ENCODE measurements at regions not wholly inside any gene's neighbourhood (a gene's known extent, or its start where the extent isn't known, plus 50 kb on each side); places are given as distances from the start of the nearest gene placed in this dataset.

DNA sequence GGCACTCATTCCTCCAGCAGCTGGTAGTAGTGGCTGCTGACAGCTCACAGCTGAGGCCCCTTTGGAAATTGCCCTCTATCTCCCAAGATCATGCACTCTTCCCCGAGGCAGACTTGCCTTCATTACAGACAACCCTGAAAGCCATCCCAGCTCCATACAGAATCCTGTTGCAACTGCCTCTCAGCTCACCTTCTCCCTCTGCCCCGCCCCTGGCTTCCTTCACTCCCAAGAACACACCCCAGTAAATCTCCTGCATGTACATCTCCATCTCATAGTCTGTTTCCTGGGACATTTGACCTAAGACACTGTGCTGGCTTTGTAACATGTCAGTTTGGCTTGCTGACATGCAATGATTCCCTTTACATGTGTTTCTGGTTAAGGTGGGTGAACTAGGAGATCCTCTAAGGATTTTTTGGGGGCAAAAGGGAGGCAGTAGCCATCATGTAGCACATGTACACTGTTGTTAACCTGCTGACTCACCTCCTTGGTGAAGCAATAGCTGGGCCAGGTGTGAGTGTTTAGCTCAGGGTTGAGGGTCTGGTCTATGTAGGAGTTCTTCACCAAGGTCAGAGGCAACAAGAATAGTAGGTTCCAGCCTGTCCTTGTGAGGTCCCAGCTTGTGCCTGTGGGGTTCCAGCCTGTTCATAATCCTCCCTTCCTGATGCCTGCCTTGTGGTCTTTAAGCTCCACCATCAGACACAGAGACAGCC, 179.6 kb downstream of the CSNK2A3 start:
- peaks cover 5% of the 10 kb centered on the region for H3K9me3 ChIP-seq (ENCODE audit: control insufficient read depth, low read length)
- no peaks in the 10 kb centered on the region for H3K36me3 ChIP-seq (ENCODE audit: control insufficient read depth, insufficient read depth, low read length)
- H3K27ac ChIP-seq (ENCODE audit: low read depth, low read length, severe bottlenecking), result no peak overlapping the region
- H3K4me3 ChIP-seq (ENCODE audit: extremely low read depth, insufficient read depth, low read length, poor library complexity, severe bottlenecking), result no peak overlapping the region
- 78 to 88% methylated on average over 2 of the region's 2 CpGs for WGBS, 2 experiments (ENCODE audit: insufficient coverage in 2 of 2)
- H3K4me1 ChIP-seq (ENCODE audit: control insufficient read depth, insufficient read depth, low read length, poor library complexity, severe bottlenecking), result peaks cover 5% of the 10 kb centered on the region

DNA sequence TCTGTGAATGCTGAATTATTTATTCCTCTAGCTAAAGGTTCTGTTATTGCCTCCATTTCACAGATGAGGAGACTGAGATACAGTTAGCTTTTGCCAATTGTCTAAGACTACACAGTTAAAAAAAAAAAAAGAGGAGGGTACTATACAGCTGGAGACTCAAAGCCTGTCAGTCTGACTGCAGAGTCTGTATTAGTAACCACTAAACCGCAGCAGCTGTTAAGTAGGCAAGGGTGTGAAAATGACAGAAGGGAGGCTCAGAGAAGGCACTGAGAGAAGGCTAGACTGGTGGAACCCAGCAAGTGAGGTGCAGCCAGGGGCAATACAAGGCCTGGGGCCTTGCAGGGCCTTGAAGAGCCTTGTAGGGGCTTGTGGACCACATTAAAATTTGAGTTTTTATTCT, 181.2 kb downstream of the CSNK2A3 start:
- no peak overlapping the region for H3K27ac ChIP-seq (ENCODE audit: low read depth, low read length, severe bottlenecking)
- no peak overlapping the region for H3K4me3 ChIP-seq (ENCODE audit: extremely low read depth, insufficient read depth, low read length, poor library complexity, severe bottlenecking)
- 86 to 100% methylated on average over 1 of the region's 1 CpG for whole genome bisulfite sequencing, 2 experiments (ENCODE audit: insufficient coverage in 2 of 2)
- no peaks in the 10 kb centered on the region for H3K36me3 ChIP-seq (ENCODE audit: control insufficient read depth, insufficient read depth, low read length)
- peaks cover 5% of the 10 kb centered on the region for H3K9me3 ChIP-seq (ENCODE audit: control insufficient read depth, low read length)
- peaks cover 5% of the 10 kb centered on the region for H3K4me1 ChIP-seq (ENCODE audit: control insufficient read depth, insufficient read depth, low read length, poor library complexity, severe bottlenecking)

DNA sequence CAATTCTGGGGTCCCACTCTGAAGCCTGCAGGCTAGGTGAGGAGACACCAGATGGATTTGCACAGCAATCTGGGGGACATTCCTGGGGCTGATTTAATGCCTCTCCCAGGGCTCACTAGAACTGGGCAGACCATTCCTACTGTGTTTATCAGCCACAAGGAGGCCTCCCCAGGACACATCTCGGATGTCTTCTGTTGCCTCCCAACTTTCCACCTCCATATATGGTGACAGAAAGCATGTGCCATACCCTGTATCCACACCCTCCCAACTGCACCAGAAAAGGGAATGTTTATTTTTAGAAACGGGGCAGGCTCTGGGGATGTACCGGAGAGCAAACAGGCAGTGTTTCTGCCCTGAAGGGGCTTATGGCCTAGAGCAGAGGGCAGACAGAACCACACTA, 181.8 kb downstream of the CSNK2A3 start:
- Histone ChIP-seq H3K36me3 (ENCODE audit: control insufficient read depth, insufficient read depth, low read length) (no peaks in the 10 kb centered on the region), H3K9me3 (ENCODE audit: control insufficient read depth, low read length) (peaks cover 5% of the 10 kb centered on the region), H3K4me1 (ENCODE audit: control insufficient read depth, insufficient read depth, low read length, poor library complexity, severe bottlenecking) (peaks cover 5% of the 10 kb centered on the region), H3K4me3 (ENCODE audit: extremely low read depth, insufficient read depth, low read length, poor library complexity, severe bottlenecking) (no peak overlapping the region), H3K27ac (ENCODE audit: low read depth, low read length, severe bottlenecking) (no peak overlapping the region)
- 83 to 88% methylated on average over 3 of the region's 3 CpGs for WGBS, 2 experiments (ENCODE audit: insufficient coverage in 2 of 2)

DNA sequence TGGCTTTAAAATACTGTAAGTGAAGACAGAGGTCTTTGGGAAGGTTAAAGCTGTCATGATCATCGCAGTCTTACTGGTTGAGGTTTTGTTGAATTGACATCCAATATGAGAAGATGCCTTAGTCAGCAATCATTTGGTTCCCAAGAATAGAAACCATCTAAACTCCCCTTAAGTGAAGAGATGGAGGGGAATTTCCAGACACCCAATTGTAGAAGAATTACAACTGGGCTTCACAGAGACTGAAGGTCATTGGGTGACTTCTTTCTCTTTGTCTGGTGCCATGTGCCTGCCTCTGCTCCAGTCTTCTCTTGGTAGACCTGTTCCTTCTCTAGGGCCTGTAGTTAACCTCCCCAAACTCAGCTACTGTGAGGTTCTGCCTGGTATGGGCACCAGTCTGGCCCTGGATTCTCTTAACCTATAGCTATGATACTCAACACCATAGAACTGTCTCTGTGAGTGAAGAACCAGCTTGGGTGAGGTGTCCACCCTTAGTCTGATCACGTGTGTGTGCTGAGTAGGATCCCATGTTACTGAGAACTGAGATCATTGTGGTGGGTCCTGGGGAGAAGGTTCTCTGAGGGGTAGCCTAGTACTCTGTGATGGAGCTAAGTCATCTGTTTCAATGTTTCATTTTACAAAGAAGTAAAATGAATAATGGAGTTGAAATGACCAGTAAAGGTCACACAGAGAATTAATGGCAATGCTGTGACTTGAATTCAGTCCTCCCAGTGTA, 182.5 kb downstream of the CSNK2A3 start:
- H3K4me3 ChIP-seq (ENCODE audit: extremely low read depth, insufficient read depth, low read length, poor library complexity, severe bottlenecking), result no peak overlapping the region
- no peak overlapping the region for H3K27ac ChIP-seq (ENCODE audit: low read depth, low read length, severe bottlenecking)
- H3K36me3 ChIP-seq (ENCODE audit: control insufficient read depth, insufficient read depth, low read length), result no peaks in the 10 kb centered on the region
- peaks cover 5% of the 10 kb centered on the region for H3K4me1 ChIP-seq (ENCODE audit: control insufficient read depth, insufficient read depth, low read length, poor library complexity, severe bottlenecking)
- WGBS, 2 experiments (ENCODE audit: insufficient coverage in 2 of 2), result 83% methylated on average over 1 of the region's 2 CpGs; no CpG with 5 or more reads in 1 of the 2 experiments
- H3K9me3 ChIP-seq (ENCODE audit: control insufficient read depth, low read length), result peaks cover 5% of the 10 kb centered on the region

DNA sequence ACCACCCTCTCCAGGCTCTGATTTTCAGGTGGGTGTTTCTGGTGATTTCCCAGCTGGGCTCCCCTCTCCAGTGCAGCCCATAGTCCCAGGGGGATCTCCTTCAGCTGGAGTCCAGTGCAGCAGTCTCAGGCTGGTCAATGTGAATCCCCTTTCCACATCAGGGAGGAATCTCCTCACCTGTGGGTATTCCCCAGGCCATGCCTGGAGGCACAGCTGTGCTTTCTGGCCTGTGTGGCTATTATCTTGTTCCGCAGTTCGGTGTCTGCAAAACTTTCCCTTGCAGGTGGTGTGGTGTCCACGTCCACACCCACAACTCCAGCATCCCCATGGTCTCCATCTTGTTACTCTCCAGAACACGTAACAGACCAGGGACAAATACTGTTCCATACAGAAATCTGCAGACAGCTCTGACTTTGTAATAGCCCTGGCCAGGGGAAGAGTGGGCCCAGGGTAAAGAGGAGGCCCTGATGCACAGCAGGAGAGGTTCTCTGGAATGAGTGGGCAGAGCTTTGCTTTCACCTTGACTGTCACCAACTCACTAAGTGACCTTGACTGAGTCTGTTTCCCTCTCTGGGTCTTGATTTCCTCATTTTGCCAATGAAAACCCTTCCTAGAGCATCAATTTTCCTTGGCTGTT, 183.2 kb downstream of the CSNK2A3 start:
- Histone ChIP-seq H3K4me1 (ENCODE audit: control insufficient read depth, insufficient read depth, low read length, poor library complexity, severe bottlenecking) (peaks cover 5% of the 10 kb centered on the region), H3K4me3 (ENCODE audit: extremely low read depth, insufficient read depth, low read length, poor library complexity, severe bottlenecking) (no peak overlapping the region), H3K27ac (ENCODE audit: low read depth, low read length, severe bottlenecking) (no peak overlapping the region), H3K36me3 (ENCODE audit: control insufficient read depth, insufficient read depth, low read length) (no peaks in the 10 kb centered on the region), H3K9me3 (ENCODE audit: control insufficient read depth, low read length) (peaks cover 5% of the 10 kb centered on the region)
- 81 to 93% methylated on average over 3 of the region's 4 CpGs for WGBS, 2 experiments (ENCODE audit: insufficient coverage in 2 of 2)

DNA sequence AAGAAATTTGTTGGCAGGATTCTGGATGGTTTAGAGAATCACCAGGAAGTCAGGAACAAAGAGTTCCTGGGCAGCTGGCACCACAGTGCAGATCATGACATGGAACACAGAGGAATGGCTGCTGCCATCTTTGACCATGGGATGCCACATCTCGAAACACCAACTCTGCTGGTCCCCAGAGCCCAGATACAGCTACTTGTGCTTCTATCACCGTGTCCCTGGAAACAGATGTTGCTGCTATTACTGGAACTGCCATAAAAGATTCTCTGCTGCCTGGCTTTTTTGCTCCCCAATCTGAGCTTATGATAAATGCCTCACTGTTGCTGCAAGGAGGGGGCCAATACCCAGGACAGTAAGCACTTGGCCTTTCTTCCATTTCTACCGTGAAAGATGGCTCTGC, 185.2 kb downstream of the CSNK2A3 start:
- H3K27ac ChIP-seq (ENCODE audit: low read depth, low read length, severe bottlenecking), result no peak overlapping the region
- WGBS, 2 experiments (ENCODE audit: insufficient coverage in 2 of 2), result 56 to 60% methylated on average over 3 of the region's 3 CpGs
- H3K4me1 ChIP-seq (ENCODE audit: control insufficient read depth, insufficient read depth, low read length, poor library complexity, severe bottlenecking), result peaks cover 5% of the 10 kb centered on the region
- no peaks in the 10 kb centered on the region for H3K36me3 ChIP-seq (ENCODE audit: control insufficient read depth, insufficient read depth, low read length)
- no peak overlapping the region for H3K4me3 ChIP-seq (ENCODE audit: extremely low read depth, insufficient read depth, low read length, poor library complexity, severe bottlenecking)
- H3K9me3 ChIP-seq (ENCODE audit: control insufficient read depth, low read length), result peaks cover 5% of the 10 kb centered on the region

DNA sequence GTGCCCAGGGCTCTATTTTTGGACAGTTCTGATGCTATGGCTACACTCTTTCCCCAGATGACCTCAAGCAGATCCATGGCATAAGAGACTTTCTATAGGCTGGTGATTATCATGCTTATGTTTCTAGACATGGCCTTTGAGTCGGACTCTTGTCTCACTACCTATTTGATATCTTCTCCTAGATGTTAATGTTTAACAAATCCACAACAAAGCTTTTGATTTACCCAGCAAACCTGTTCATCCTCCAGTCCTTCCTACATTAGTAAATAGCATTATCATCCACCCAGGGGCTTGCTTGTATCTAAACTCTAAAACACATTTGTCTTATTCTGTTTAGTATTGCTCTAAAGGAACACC, 188.7 kb downstream of the CSNK2A3 start:
- Histone ChIP-seq H3K4me3 (ENCODE audit: extremely low read depth, insufficient read depth, low read length, poor library complexity, severe bottlenecking) (no peak overlapping the region), H3K27ac (ENCODE audit: low read depth, low read length, severe bottlenecking) (no peak overlapping the region), H3K4me1 (ENCODE audit: control insufficient read depth, insufficient read depth, low read length, poor library complexity, severe bottlenecking) (no peaks in the 10 kb centered on the region), H3K36me3 (ENCODE audit: control insufficient read depth, insufficient read depth, low read length) (no peaks in the 10 kb centered on the region), H3K9me3 (ENCODE audit: control insufficient read depth, low read length) (no peaks in the 10 kb centered on the region)
- no CpG with 5 or more reads among the region's 1 CpG for WGBS, 2 experiments (ENCODE audit: insufficient coverage in 2 of 2)

DNA sequence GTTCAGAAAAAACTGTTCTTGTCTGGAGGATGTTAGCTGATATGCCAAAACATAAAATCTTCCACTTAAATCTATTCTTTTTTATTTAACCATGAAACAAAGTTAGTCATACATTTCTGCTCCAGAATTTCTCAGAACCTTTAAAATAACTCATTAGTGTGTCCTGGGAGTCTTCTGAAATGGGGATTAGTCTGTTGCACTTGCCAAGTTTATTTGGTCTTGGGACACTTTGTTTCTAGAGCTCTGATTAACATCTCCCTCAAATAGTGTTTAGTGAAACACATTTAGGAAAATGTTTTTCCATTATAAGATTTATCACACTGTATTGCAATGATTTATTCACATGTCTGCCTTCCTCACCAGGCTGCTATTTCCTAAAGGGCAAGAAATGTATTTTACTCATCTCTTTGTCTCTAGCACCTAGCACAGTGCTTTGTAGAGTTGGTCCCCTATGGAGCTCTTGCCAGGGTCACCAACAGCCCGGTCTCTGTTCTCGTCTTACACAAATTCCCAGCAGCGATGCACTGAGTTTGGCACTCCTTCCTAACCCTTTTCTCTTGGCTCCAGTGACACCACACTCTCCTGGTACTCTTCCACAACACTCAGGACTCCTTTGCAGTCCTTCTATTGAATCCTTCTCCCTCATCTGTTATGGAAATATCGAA, 189.2 kb downstream of the CSNK2A3 start:
- no peak overlapping the region for H3K4me3 ChIP-seq (ENCODE audit: extremely low read depth, insufficient read depth, low read length, poor library complexity, severe bottlenecking)
- H3K27ac ChIP-seq (ENCODE audit: low read depth, low read length, severe bottlenecking), result no peak overlapping the region
- H3K9me3 ChIP-seq (ENCODE audit: control insufficient read depth, low read length), result no peaks in the 10 kb centered on the region
- 86 to 94% methylated on average over 3 to 4 of the region's 4 CpGs for WGBS, 2 experiments (ENCODE audit: insufficient coverage in 2 of 2)
- H3K36me3 ChIP-seq (ENCODE audit: control insufficient read depth, insufficient read depth, low read length), result no peaks in the 10 kb centered on the region
- no peaks in the 10 kb centered on the region for H3K4me1 ChIP-seq (ENCODE audit: control insufficient read depth, insufficient read depth, low read length, poor library complexity, severe bottlenecking)

DNA sequence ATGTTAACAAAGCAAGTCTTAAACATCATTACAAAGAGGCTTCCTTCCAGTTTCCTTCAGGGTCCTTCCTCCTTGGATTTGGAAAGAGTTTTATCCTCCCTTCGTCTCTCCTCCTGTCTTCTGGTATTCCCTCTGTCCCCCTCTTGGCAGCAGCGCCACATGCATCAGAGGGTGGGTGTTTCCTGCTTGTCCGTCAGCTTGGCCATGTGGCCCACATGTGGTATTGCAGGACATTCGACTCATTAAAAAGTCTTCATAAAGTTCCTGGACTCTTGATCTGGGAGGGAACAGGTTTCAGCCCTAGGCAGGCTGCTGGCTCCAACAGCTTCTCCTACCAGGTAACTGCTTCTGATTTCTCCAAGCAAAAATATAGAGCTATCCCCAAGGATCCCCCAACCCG, 189.8 kb downstream of the CSNK2A3 start:
- Histone ChIP-seq H3K9me3 (ENCODE audit: control insufficient read depth, low read length) (no peaks in the 10 kb centered on the region), H3K27ac (ENCODE audit: low read depth, low read length, severe bottlenecking) (no peak overlapping the region), H3K4me3 (ENCODE audit: extremely low read depth, insufficient read depth, low read length, poor library complexity, severe bottlenecking) (no peak overlapping the region), H3K36me3 (ENCODE audit: control insufficient read depth, insufficient read depth, low read length) (no peaks in the 10 kb centered on the region), H3K4me1 (ENCODE audit: control insufficient read depth, insufficient read depth, low read length, poor library complexity, severe bottlenecking) (no peaks in the 10 kb centered on the region)
- WGBS, 2 experiments (ENCODE audit: insufficient coverage in 2 of 2), result 81 to 83% methylated on average over 4 of the region's 5 CpGs

DNA sequence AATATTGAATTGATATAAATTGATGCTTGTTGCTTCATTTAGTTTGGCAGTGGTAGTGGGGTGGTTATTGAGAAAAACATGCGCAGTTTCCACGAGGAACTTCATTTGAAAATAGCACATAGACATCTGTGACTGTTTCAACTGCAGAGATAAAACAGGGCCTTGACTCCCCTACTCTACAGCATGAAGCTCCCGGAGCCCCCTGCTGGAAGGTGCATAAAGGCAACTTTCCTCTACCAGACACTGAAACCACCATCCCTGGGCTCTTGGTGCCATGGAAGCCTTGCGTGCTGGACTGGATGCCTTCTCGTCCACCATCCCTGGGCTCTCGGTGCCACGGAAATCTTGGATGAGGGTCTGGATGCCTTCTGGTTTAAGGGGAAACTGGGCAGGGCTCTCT, 195.9 kb downstream of the CSNK2A3 start:
- Histone ChIP-seq H3K4me3 (ENCODE audit: extremely low read depth, insufficient read depth, low read length, poor library complexity, severe bottlenecking) (no peak overlapping the region), H3K4me1 (ENCODE audit: control insufficient read depth, insufficient read depth, low read length, poor library complexity, severe bottlenecking) (no peaks in the 10 kb centered on the region), H3K27ac (ENCODE audit: low read depth, low read length, severe bottlenecking) (no peak overlapping the region), H3K36me3 (ENCODE audit: control insufficient read depth, insufficient read depth, low read length) (no peaks in the 10 kb centered on the region), H3K9me3 (ENCODE audit: control insufficient read depth, low read length) (no peaks in the 10 kb centered on the region)
- WGBS, 2 experiments (ENCODE audit: insufficient coverage in 2 of 2), result 77 to 78% methylated on average over 6 to 7 of the region's 7 CpGs
